NCI-H2107 treated with DMSO at 0.1 percent for 48 hours (cell line): ENCODE measurements at regions not wholly inside any gene's neighbourhood (a gene's known extent, or its start where the extent isn't known, plus 50 kb on each side); places are given as distances from the start of the nearest gene placed in this dataset.
"Not testable (repeated sequence)": the region's sequence is repeated elsewhere in the genome, so short reads cannot be mapped to it uniquely, and the experiment has no call there.

Experiments
- DNase-seq: peaks from one replicate; lab custom pipeline; 2025; ENCODE audit not compliant: unreplicated experiment; lab: John Stamatoyannopoulos, UW

GRCh38 chr10:60479305-60480020 lies 89.8 kb upstream of the ANK3 start:
- DNase-seq: no peak

- no peak for DNase-seq
Measured at GRCh38 chr10:60476451-60476850, 86.8 kb upstream of the ANK3 start.

GRCh38 chr10:60473557-60473956 lies 83.9 kb upstream of the ANK3 start:
- DNase-seq: no peak

- no peak for DNase-seq
Measured at GRCh38 chr10:60470091-60470490, 80.4 kb upstream of the ANK3 start.

GRCh38 chr10:60469147-60469546 lies 79.5 kb upstream of the ANK3 start:
- DNase-seq: not testable (repeated sequence)

- DNase-seq: no peak
Measured at GRCh38 chr10:60467202-60467546, 77.5 kb upstream of the ANK3 start.

GRCh38 chr10:60466267-60467201 lies 76.9 kb upstream of the ANK3 start:
- DNase-seq: no peak

- no peak for DNase-seq
Measured at GRCh38 chr10:60465801-60466200, 76.1 kb upstream of the ANK3 start.

GRCh38 chr10:60464659-60465058 lies 75.0 kb upstream of the ANK3 start:
- DNase-seq: no peak

GRCh38 chr10:60463746-60464145 lies 74.1 kb upstream of the ANK3 start:
- DNase-seq: no peak

- no peak for DNase-seq
Measured at GRCh38 chr10:60461688-60462087, 72.0 kb upstream of the ANK3 start.

GRCh38 chr10:60459701-60460457 lies 70.2 kb upstream of the ANK3 start:
- no peak for DNase-seq

GRCh38 chr10:60456053-60456452 lies 66.4 kb upstream of the ANK3 start:
- no peak for DNase-seq

GRCh38 chr10:60454336-60454735 lies 64.7 kb upstream of the ANK3 start:
- no peak for DNase-seq

- no peak for DNase-seq
Measured at GRCh38 chr10:60453036-60453435, 63.4 kb upstream of the ANK3 start.

GRCh38 chr10:60450291-60450690 lies 60.6 kb upstream of the ANK3 start:
- no peak for DNase-seq

- DNase-seq: no peak
Measured at GRCh38 chr10:60448246-60448645, 58.6 kb upstream of the ANK3 start.

GRCh38 chr10:60446851-60447250 lies 57.2 kb upstream of the ANK3 start:
- no peak for DNase-seq

GRCh38 chr10:60446070-60446833 lies 56.6 kb upstream of the ANK3 start:
- no peak for DNase-seq

- peak; percentile 3 for DNase-seq
Measured at GRCh38 chr10:60444494-60445064, 54.9 kb upstream of the ANK3 start.

GRCh38 chr10:60443346-60443745 lies 53.7 kb upstream of the ANK3 start:
- DNase-seq: no peak
